Osteoblast (primary cell): ENCODE measurements at regions not wholly inside any gene's neighbourhood (a gene's known extent, or its start where the extent isn't known, plus 50 kb on each side); places are given as distances from the start of the nearest gene placed in this dataset.

ENCODE experiments used
- DNase-seq: peaks from one replicate; pipeline ENCODE4 v3.0.0; 2011; ENCODE audit warnings: low spot score, mixed read lengths; ENCODE audit not compliant: insufficient read length; ENCODE audit errors: missing footprints
- H2AFZ ChIP-seq: 2 replicates; pipeline ENCODE4 v1.6.0; 2011; ENCODE audit warnings: mild to moderate bottlenecking, low read length
- H3K27ac ChIP-seq: 2 replicates; pipeline ENCODE4 v1.5.1; 2011; ENCODE audit warnings: mild to moderate bottlenecking, low read depth, low read length, moderate library complexity
- H3K27me3 ChIP-seq: 2 replicates; pipeline ENCODE4 v1.6.0; 2012; ENCODE audit warnings: mild to moderate bottlenecking, control low read depth, inconsistent platforms, low read length, moderate library complexity; ENCODE audit not compliant: insufficient read depth
- H3K36me3 ChIP-seq: 2 replicates; pipeline ENCODE4 v1.5.1; 2011; ENCODE audit warnings: mild to moderate bottlenecking, low read length, control low read depth, moderate library complexity; ENCODE audit not compliant: insufficient read depth
- H3K4me1 ChIP-seq: 2 replicates; pipeline ENCODE4 v1.5.1; 2011; ENCODE audit warnings: mild to moderate bottlenecking, low read length, control low read depth, moderate library complexity; ENCODE audit not compliant: insufficient read depth
- H3K4me2 ChIP-seq: 2 replicates; pipeline ENCODE4 v1.6.0; 2011; ENCODE audit warnings: mild to moderate bottlenecking, low read length; ENCODE audit not compliant: insufficient read depth
- H3K4me3 ChIP-seq: fragments of 200-600 bp; sonication (generic); 3 replicates; pipeline ENCODE4 v1.5.1; 2012; ENCODE audit warnings: mild to moderate bottlenecking, low read length, inconsistent platforms; ENCODE audit not compliant: insufficient read depth
- H3K79me2 ChIP-seq: 2 replicates; pipeline ENCODE4 v1.6.0; 2012; ENCODE audit warnings: mild to moderate bottlenecking, low read length, control low read depth, inconsistent platforms; ENCODE audit not compliant: insufficient read depth
- H3K9me3 ChIP-seq: 2 replicates; pipeline ENCODE4 v1.5.1; 2011; ENCODE audit warnings: low read depth, low read length, control low read depth
- H4K20me1 ChIP-seq: 2 replicates; pipeline ENCODE4 v1.6.0; 2012; ENCODE audit warnings: mild to moderate bottlenecking, low read length, control low read depth; ENCODE audit not compliant: insufficient read depth
- CTCF ChIP-seq: IDR thresholded peaks from 2 replicates; pipeline ENCODE4 v1.5.1; 2011; ENCODE audit warnings: mild to moderate bottlenecking, low read depth, low read length, moderate library complexity; ENCODE audit errors: extremely low read depth

- TF ChIP-seq CTCF, result no peak
- Histone ChIP-seq H3K27me3 (no peaks in the 10 kb centered on the region), H4K20me1 (no peaks in the 10 kb centered on the region), H3K4me1 (peaks cover 5% of the 10 kb centered on the region), H3K9me3 (no peaks in the 10 kb centered on the region), H3K4me3 (no peak overlapping the region), H2AFZ (no peak overlapping the region), H3K27ac (no peak overlapping the region), H3K79me2 (no peaks in the 10 kb centered on the region), H3K4me2 (no peak overlapping the region), H3K36me3 (no peaks in the 10 kb centered on the region)
- DNase-seq, result no peak
Measured at GRCh38 chr18:75503615-75504014, 76.1 kb upstream of the SMIM21 start.

GRCh38 chr18:75502286-75502685, 74.8 kb upstream of the SMIM21 start:
- H3K79me2 ChIP-seq, result no peaks in the 10 kb centered on the region
- DNase-seq, result no peak
- no peak overlapping the region for H3K4me3 ChIP-seq
- no peaks in the 10 kb centered on the region for H4K20me1 ChIP-seq
- H3K36me3 ChIP-seq, result no peaks in the 10 kb centered on the region
- no peak overlapping the region for H3K27ac ChIP-seq
- TF ChIP-seq CTCF, result no peak
- H3K9me3 ChIP-seq, result no peaks in the 10 kb centered on the region
- H3K4me1 ChIP-seq, result no peaks in the 10 kb centered on the region
- no peak overlapping the region for H2AFZ ChIP-seq
- H3K4me2 ChIP-seq, result no peak overlapping the region
- H3K27me3 ChIP-seq, result no peaks in the 10 kb centered on the region

- Histone ChIP-seq H3K4me2 (no peak overlapping the region), H3K36me3 (no peaks in the 10 kb centered on the region), H3K9me3 (no peaks in the 10 kb centered on the region), H2AFZ (no peak overlapping the region), H3K79me2 (no peaks in the 10 kb centered on the region), H3K4me1 (no peaks in the 10 kb centered on the region), H3K4me3 (no peak overlapping the region), H3K27ac (no peak overlapping the region), H3K27me3 (no peaks in the 10 kb centered on the region), H4K20me1 (no peaks in the 10 kb centered on the region)
- no peak for DNase-seq
- TF ChIP-seq CTCF, result no peak
Measured at GRCh38 chr18:75500545-75500944, 73.0 kb upstream of the SMIM21 start.

GRCh38 chr18:75497576-75498235, 70.2 kb upstream of the SMIM21 start:
- DNase-seq, result no peak
- Histone ChIP-seq H3K27me3 (no peaks in the 10 kb centered on the region), H4K20me1 (no peaks in the 10 kb centered on the region), H3K9me3 (no peaks in the 10 kb centered on the region), H3K27ac (no peak overlapping the region), H3K36me3 (no peaks in the 10 kb centered on the region), H3K4me3 (no peak overlapping the region), H3K4me1 (no peaks in the 10 kb centered on the region), H2AFZ (no peak overlapping the region), H3K4me2 (no peak overlapping the region), H3K79me2 (no peaks in the 10 kb centered on the region)
- no peak for TF ChIP-seq CTCF
